ENCODE measurements at regions not wholly inside any gene's neighbourhood (a gene's known extent, or its start where the extent isn't known, plus 50 kb on each side); places are given as distances from the start of the nearest gene placed in this dataset.
A peak's percentile ranks its signal among the peaks of the same experiment; 100 is the strongest.

DNA sequence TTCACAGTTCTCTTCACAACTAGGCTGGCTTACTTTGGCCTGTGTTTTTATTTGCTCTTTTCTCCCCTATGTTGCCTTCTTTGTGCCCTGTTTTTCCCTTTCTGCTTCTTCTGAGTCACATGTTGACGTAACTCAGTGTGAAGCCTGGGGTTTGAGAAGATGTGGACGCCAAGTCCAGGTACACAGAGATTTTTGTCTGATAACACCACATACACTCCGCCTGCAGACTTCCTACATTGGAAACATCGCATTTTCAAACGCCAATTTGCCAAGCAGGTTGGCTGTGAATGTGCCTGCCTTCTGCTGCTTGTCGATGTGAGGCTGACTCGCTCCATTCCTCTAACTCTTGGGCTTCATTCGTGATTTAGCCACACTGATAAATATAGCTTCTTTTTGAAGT, 62.6 kb upstream of the FN1 start (continued):
- TF ChIP-seq, protein P1, sequence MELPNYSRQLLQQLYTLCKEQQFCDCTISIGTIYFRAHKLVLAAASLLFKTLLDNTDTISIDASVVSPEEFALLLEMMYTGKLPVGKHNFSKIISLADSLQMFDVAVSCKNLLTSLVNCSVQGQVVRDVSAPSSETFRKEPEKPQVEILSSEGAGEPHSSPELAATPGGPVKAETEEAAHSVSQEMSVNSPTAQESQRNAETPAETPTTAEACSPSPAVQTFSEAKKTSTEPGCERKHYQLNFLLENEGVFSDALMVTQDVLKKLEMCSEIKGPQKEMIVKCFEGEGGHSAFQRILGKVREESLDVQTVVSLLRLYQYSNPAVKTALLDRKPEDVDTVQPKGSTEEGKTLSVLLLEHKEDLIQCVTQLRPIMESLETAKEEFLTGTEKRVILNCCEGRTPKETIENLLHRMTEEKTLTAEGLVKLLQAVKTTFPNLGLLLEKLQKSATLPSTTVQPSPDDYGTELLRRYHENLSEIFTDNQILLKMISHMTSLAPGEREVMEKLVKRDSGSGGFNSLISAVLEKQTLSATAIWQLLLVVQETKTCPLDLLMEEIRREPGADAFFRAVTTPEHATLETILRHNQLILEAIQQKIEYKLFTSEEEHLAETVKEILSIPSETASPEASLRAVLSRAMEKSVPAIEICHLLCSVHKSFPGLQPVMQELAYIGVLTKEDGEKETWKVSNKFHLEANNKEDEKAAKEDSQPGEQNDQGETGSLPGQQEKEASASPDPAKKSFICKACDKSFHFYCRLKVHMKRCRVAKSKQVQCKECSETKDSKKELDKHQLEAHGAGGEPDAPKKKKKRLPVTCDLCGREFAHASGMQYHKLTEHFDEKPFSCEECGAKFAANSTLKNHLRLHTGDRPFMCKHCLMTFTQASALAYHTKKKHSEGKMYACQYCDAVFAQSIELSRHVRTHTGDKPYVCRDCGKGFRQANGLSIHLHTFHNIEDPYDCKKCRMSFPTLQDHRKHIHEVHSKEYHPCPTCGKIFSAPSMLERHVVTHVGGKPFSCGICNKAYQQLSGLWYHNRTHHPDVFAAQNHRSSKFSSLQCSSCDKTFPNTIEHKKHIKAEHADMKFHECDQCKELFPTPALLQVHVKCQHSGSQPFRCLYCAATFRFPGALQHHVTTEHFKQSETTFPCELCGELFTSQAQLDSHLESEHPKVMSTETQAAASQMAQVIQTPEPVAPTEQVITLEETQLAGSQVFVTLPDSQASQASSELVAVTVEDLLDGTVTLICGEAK (IDR thresholded peaks at IDR 0.05), result no peak
- TF ChIP-seq, protein P1 (CRISPR knock-in tag; IDR thresholded peaks at IDR 0.05), result no peak; the same call in 1 of the 2 replicates
- TF ChIP-seq GABPA (IDR thresholded peaks at IDR 0.05; ENCODE audit: low read depth, low read length) (no peak), GABPA (CRISPR knock-in tag; IDR thresholded peaks at IDR 0.05; ENCODE audit: low read depth) (no peak), PTBP1 (IDR thresholded peaks at IDR 0.05; ENCODE audit: low read depth, low read length, poor library complexity, severe bottlenecking) (no peak), PHF20 (CRISPR knock-in tag; IDR thresholded peaks at IDR 0.05) (no peak), ZNF264 (CRISPR knock-in tag; IDR thresholded peaks at IDR 0.05) (no peak), ATAD3A (CRISPR knock-in tag; IDR thresholded peaks at IDR 0.05) (no peak), SRSF4 (IDR thresholded peaks at IDR 0.05; ENCODE audit: low read depth, low read length, poor library complexity, severe bottlenecking) (no peak), KDM4B (CRISPR knock-in tag; IDR thresholded peaks at IDR 0.05) (no peak), ZNF367 (CRISPR knock-in tag; IDR thresholded peaks at IDR 0.05; ENCODE audit: borderline replicate concordance) (no peak), ZNF44 (CRISPR knock-in tag; IDR thresholded peaks at IDR 0.05) (no peak), RBFOX2 (IDR thresholded peaks at IDR 0.05; ENCODE audit: low read depth, low read length) (no peak), SIX1 (CRISPR knock-in tag; IDR thresholded peaks at IDR 0.05; ENCODE audit: borderline replicate concordance) (0 out of 2 replicates have a peak, but pooled peaks have one; percentile 12)
- TF ChIP-seq, protein P2, sequence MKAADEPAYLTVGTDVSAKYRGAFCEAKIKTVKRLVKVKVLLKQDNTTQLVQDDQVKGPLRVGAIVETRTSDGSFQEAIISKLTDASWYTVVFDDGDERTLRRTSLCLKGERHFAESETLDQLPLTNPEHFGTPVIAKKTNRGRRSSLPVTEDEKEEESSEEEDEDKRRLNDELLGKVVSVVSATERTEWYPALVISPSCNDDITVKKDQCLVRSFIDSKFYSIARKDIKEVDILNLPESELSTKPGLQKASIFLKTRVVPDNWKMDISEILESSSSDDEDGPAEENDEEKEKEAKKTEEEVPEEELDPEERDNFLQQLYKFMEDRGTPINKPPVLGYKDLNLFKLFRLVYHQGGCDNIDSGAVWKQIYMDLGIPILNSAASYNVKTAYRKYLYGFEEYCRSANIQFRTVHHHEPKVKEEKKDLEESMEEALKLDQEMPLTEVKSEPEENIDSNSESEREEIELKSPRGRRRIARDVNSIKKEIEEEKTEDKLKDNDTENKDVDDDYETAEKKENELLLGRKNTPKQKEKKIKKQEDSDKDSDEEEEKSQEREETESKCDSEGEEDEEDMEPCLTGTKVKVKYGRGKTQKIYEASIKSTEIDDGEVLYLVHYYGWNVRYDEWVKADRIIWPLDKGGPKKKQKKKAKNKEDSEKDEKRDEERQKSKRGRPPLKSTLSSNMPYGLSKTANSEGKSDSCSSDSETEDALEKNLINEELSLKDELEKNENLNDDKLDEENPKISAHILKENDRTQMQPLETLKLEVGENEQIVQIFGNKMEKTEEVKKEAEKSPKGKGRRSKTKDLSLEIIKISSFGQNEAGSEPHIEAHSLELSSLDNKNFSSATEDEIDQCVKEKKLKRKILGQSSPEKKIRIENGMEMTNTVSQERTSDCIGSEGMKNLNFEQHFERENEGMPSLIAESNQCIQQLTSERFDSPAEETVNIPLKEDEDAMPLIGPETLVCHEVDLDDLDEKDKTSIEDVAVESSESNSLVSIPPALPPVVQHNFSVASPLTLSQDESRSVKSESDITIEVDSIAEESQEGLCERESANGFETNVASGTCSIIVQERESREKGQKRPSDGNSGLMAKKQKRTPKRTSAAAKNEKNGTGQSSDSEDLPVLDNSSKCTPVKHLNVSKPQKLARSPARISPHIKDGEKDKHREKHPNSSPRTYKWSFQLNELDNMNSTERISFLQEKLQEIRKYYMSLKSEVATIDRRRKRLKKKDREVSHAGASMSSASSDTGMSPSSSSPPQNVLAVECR (CRISPR knock-in tag; IDR thresholded peaks at IDR 0.05; ENCODE audit: borderline replicate concordance), result no peak
- TF ChIP-seq, protein P3, sequence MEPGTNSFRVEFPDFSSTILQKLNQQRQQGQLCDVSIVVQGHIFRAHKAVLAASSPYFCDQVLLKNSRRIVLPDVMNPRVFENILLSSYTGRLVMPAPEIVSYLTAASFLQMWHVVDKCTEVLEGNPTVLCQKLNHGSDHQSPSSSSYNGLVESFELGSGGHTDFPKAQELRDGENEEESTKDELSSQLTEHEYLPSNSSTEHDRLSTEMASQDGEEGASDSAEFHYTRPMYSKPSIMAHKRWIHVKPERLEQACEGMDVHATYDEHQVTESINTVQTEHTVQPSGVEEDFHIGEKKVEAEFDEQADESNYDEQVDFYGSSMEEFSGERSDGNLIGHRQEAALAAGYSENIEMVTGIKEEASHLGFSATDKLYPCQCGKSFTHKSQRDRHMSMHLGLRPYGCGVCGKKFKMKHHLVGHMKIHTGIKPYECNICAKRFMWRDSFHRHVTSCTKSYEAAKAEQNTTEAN (CRISPR knock-in tag; conservative IDR thresholded peaks at IDR 0.05), result no peak
- TF ChIP-seq, protein P4, sequence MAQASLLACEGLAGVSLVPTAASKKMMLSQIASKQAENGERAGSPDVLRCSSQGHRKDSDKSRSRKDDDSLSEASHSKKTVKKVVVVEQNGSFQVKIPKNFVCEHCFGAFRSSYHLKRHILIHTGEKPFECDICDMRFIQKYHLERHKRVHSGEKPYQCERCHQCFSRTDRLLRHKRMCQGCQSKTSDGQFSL (CRISPR knock-in tag; IDR thresholded peaks at IDR 0.05), result no peak

Measured in HepG2 (cell line).